ENCODE measurements at regions not wholly inside any gene's neighbourhood (a gene's known extent, or its start where the extent isn't known, plus 50 kb on each side); places are given as distances from the start of the nearest gene placed in this dataset.

GRCh38 chr5:174785120-174785680 is 60.8 kb downstream of the MSX2 start:
- H3K27ac ChIP-seq: no peak overlapping the region
- H3K4me3 ChIP-seq: no peak overlapping the region
- H3K4me1 ChIP-seq: no peaks in the 10 kb centered on the region
- H3K9me3 ChIP-seq: no peaks in the 10 kb centered on the region
- DNase-seq (no peak), ATAC-seq (no peak)
- no peaks in the 10 kb centered on the region for H3K27me3 ChIP-seq
- WGBS (ENCODE audit: insufficient coverage, low coverage, low lambda C conversion rate, missing lambda C conversion rate): 56% methylated on average over 5 of the region's 5 CpGs
- TF ChIP-seq POLR2A (IDR thresholded peaks at IDR 0.05): no peak
- TF ChIP-seq CTCF (IDR thresholded peaks at IDR 0.05): no peak
- intact Hi-C loops (cut with DNase I): no loop called here
- no peaks in the 10 kb centered on the region for H3K36me3 ChIP-seq

Small RNAs in the stretch of these regions (small RNA-seq; reads per million reads assigned to genes)
- 0 reads per million in 2 experiments for gene AC008413.1

All from right lobe of liver (tissue), 6 donors.